HG03060 (cell line): ENCODE measurements at regions not wholly inside any gene's neighbourhood (a gene's known extent, or its start where the extent isn't known, plus 50 kb on each side); places are given as distances from the start of the nearest gene placed in this dataset.

Experiments
- ATAC-seq: cut with Tn5 transposase; IDR thresholded peaks from one replicate; pipeline ENCODE4 v1.9.1; 2021; ENCODE audit warnings: low read depth, moderate number of reproducible peaks; ENCODE audit not compliant: unreplicated experiment

DNA sequence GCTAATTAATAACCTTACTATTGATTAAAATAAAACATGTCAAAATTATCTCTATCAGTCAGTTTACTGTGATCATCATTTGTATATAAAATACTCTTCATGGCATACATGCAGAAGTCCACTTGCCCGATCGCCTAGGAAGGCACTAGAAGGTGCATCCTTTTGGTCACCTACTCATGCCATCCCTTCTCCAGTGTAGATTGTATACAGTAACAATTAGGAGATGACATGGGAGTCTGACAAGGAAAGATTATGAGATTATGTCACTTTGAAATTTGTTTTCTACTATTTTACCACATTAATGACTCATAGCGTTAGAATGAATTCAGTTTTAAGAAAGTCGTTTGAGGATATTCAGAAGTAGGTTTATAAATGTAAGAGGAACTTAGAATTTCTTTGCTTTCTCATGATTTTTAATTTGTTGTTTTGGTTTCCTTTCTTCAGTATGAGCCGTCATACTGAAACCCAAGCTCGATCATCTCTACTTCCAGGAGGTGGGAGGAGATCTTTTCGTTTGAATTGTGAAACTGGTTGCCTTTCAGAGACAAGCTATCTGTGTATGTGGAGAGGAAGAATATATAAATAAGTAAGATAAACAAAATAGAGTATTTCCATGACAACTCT, 51.1 kb upstream of the UNC5C start:
- ATAC-seq: peak; percentile 92
